HEK293T (cell line): ENCODE measurements at regions not wholly inside any gene's neighbourhood (a gene's known extent, or its start where the extent isn't known, plus 50 kb on each side); places are given as distances from the start of the nearest gene placed in this dataset.

Source experiments
- BHLHE40 ChIP-seq: fragments of 450-650 bp; IDR thresholded peaks from 2 replicates; pipeline ENCODE4 v1.6.1; 2016; ENCODE audit warnings: mild to moderate bottlenecking, moderate library complexity, borderline replicate concordance
- ELF4 ChIP-seq: fragments of 450-650 bp; IDR thresholded peaks from 2 replicates; pipeline ENCODE4 v1.6.1; 2017; ENCODE audit warnings: antibody characterized with exemption
- FOXA1 ChIP-seq: fragments of 450-650 bp; IDR thresholded peaks from 2 replicates; pipeline ENCODE4 v1.6.1; 2016; ENCODE audit warnings: mild to moderate bottlenecking
- FOXK2 ChIP-seq: fragments of 450-650 bp; IDR thresholded peaks from 2 replicates; pipeline ENCODE4 v1.6.1; 2016; ENCODE audit warnings: mild to moderate bottlenecking
- FOXM1 ChIP-seq: fragments of 450-650 bp; IDR thresholded peaks from 2 replicates; pipeline ENCODE4 v1.6.1; 2017; ENCODE audit warnings: mild to moderate bottlenecking, borderline replicate concordance
- L3MBTL2 ChIP-seq: fragments of 450-650 bp; conservative IDR thresholded peaks from 2 replicates; pipeline ENCODE4 v1.6.1; 2016; ENCODE audit warnings: mild to moderate bottlenecking
- LEF1 ChIP-seq: fragments of 450-650 bp; IDR thresholded peaks from 2 replicates; pipeline ENCODE4 v1.6.1; 2017; ENCODE audit warnings: mild to moderate bottlenecking, borderline replicate concordance
- NFRKB ChIP-seq: fragments of 450-650 bp; IDR thresholded peaks from 2 replicates; pipeline ENCODE4 v1.6.1; 2016; ENCODE audit warnings: mild to moderate bottlenecking, moderate library complexity
- SP1 ChIP-seq: fragments of 450-650 bp; IDR thresholded peaks from 2 replicates; pipeline ENCODE4 v1.6.1; 2017
- SUZ12 ChIP-seq: fragments of 450-650 bp; IDR thresholded peaks from 2 replicates; pipeline ENCODE4 v1.6.1; 2016; ENCODE audit warnings: mild to moderate bottlenecking
- TARDBP ChIP-seq: fragments of 450-650 bp; IDR thresholded peaks from 2 replicates; pipeline ENCODE4 v1.6.1; 2016
- ZNF384 ChIP-seq: fragments of 450-650 bp; IDR thresholded peaks from 2 replicates; pipeline ENCODE4 v1.6.1; 2016
- TF ChIP-seq, protein P1 (sequence below): fragments of 450-650 bp; IDR thresholded peaks from 2 replicates; pipeline ENCODE4 v1.6.1; 2016

DNA sequence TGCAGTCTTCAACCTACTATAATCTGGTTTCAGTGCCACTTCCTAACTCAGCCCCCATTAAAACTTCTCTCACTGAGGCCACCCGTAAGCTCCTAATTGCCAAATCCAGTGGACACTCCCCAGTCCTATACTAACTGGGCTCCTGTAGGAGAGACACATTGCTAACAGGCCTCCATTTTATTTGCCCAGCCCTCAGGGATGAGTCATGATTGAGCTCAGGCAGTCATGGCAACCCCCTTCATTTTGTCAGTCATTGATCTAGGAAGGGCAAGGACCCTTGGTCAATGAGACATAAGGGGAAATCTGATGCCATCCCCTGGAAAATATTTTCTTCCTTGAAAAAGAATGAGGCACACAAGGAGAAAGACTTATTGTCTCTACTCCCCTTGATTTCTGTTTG is 70.1 kb upstream of the HIF1A start:
- no peak for TF ChIP-seq BHLHE40
- TF ChIP-seq FOXA1 = no peak
- TF ChIP-seq FOXM1 = no peak
- TF ChIP-seq TARDBP = no peak
- no peak for TF ChIP-seq SUZ12
- no peak for TF ChIP-seq NFRKB
- no peak for TF ChIP-seq ELF4
- TF ChIP-seq L3MBTL2 = no peak
- no peak for TF ChIP-seq FOXK2
- no peak for TF ChIP-seq ZNF384
- TF ChIP-seq SP1 = no peak
- TF ChIP-seq, protein P1, sequence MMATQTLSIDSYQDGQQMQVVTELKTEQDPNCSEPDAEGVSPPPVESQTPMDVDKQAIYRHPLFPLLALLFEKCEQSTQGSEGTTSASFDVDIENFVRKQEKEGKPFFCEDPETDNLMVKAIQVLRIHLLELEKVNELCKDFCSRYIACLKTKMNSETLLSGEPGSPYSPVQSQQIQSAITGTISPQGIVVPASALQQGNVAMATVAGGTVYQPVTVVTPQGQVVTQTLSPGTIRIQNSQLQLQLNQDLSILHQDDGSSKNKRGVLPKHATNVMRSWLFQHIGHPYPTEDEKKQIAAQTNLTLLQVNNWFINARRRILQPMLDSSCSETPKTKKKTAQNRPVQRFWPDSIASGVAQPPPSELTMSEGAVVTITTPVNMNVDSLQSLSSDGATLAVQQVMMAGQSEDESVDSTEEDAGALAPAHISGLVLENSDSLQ = no peak
- no peak for TF ChIP-seq LEF1
